Stimulated activated CD4-positive, alpha-beta T cell treated with anti-CD3 and anti-CD28 coated beads, Interleukin-2, amount 100 ng/mL, for 24 hours (primary cell): ENCODE measurements at regions not wholly inside any gene's neighbourhood (a gene's known extent, or its start where the extent isn't known, plus 50 kb on each side); places are given as distances from the start of the nearest gene placed in this dataset.
A peak's percentile ranks its signal among the peaks of the same experiment; 100 is the strongest.

ENCODE experiments used
- DNase-seq, 2 donors: peaks; one replicate each; pipeline ENCODE4 v3.0.0-alpha.2; 2020

DNA sequence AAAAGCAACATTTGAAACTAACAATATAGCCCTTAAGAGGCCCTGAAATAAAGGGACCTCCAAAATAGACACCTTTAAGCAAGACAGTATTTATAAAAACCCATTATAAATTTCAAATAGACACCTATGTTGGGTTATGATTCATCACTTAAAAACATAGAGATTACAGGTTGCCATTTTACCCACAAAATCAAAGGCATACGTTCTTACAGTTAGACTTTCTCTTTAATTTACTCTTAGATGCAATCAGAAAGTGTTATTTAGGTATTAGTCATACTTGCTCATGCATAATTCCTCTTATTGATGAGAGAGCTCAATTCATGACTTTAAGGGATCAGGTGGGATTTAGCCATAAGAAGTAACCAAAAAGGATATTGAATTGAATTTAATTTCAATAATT is 51.5 kb upstream of the TMEM200A start:
- DNase-seq = no peak

DNA sequence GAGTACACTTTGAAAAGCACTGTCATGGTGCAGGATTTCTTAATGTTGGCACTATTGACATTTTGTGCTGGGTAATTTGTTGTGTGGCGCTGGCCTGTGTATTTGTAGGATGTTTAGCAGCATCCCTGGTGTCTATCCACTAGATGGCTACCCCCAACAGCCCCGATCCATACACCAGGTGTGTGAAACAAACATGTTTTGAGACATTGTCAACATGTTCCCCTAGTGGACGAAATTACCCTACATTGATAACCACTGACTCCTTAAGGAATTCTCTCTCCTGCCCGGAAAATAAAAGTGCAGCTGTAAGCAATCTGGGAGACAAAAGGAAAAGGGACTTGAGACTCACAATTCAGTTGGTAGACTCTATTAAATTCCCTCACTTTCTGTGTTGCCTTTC is 52.6 kb upstream of the TMEM200A start:
- DNase-seq = no peak

DNA sequence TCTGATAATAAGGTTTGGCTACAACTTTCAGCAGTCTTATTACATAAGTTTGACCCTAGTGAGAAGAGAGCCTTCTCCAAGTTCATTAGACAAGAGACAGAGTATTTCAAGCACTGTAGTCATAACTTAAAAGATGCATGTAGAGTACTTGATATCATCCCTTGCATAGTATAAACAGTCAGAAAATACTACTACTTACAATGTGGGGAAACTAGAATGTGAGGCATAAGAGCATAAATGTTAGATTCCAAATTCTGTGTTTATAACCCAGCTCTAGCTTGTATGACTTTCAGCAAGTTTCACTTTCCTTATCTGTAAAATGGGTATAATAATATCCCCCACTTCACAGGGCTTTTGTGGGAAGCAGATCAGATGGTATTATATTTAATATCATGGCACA is 56.8 kb upstream of the TMEM200A start:
- DNase-seq = no peak

DNA sequence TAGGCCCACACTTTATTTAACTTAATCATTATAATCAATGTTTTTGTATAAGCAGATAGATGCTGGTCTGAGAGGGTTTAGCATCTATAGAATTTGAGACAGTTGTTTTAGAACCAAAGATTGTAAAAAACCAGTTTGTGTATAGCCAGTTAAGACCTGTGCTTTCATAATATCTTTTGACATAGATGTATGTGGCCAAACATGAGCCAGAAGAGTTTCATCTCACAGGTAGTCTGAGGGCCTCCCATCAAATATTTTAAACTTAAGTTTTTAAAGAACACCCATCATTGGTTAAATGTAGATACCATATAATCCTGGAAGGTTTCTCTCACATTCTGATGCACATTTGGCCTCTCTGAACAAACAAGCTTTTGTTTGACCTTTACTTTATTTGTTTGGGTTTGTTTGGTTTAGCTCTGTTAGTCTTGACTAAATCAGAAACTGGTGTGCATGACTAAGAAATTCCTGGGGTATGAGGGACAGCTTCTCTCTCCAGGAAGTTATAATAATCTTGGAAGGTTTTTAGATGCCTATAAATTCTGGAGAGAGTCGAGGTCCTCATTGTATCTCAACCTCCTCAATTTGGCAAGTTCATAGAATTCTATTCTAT is 58.0 kb upstream of the TMEM200A start:
- DNase-seq = no peak

DNA sequence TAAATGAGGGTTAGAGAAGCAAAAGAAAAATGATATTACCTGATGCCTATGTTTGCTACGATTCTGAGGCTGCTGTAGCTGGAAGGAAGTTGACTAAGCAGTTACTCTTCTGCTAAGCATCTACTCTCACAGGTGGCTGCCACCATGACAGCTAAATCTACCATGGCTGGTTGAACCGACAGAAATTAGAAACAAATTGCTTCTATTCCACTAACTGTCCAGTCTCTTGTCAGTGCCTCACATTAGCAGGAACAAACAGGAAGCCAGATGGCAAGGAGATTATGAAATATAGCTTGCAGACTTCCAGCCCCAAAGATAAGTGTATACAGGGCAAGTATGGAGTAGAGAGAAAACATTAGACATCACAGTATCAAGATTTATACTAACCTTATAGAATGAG is 59.4 kb upstream of the TMEM200A start:
- no peak for DNase-seq

DNA sequence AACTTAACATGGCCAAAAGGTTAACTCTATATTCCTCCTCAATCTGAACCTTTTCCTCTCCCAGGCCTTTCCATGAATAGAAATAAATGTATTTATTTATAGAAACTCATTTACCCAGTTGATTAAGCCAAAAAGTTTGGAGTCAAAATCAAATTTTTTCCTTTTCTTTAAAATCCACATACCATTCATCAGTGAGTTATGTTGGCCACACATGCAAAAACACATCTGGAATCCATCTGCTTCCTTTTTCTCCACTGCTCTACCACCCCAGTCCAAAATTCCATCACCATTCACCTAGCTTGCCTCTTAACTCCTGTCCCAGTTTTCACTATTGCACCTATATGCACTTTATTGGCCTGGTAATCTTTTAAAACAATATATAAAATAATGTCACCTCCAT is 62.4 kb upstream of the TMEM200A start:
- DNase-seq = no peak

DNA sequence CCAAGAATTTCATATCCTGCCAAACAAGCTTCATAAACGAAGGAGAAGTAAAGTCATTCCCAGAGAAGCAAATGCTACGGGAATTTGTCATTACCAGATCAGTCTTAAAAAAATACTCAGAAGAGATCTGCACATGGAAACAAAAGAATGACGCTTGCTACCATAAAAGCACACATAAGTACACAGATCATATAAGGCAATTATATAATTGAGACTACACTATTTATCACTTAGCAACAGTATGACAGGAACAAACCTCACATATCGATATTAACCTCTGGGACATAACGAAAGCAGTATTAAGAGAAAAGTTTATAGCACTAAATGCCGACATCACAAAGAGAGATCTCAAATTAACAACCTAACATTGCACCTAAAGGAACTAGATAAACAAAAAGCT is 67.6 kb upstream of the TMEM200A start:
- no peak for DNase-seq

DNA sequence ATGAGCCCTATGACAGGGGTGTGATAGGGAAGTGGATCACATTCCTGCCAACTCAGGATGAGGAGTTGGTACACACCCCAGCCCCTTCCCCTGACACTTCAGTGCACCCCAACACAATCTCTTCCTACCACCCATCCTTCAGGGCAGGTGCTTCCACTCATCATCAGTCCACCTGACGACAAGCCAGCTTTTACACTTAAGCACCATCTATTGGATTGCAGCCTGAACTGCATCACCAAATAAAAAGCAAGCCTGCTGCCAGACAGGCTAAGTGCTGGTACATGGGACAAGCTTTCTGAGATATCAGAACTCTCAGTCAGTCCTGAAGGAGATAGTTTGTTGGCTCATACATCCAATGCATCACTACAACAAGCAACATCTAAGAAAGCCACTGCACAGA is 69.0 kb upstream of the TMEM200A start:
- DNase-seq = no peak

DNA sequence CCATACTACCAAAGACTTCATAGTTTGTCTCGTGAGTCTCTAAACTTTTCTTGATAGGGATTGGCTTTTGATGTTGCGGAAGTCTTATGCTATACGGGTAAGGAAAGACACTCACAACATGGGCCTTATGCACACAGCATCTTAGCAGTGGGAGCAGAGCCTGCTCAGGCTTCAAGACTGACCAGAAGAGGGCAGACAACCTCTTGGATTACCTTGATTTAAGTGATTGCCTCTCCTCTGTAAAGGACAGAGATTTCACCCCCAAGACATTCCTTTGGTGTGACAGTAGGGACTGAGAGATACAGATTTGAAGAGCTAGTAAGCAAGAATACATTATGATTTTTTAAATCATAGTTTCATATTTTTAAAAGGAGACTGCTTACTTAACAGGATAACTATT is 71.0 kb upstream of the SAMD3 start:
- peak in 1 of 2 donors; percentile 6 for DNase-seq

DNA sequence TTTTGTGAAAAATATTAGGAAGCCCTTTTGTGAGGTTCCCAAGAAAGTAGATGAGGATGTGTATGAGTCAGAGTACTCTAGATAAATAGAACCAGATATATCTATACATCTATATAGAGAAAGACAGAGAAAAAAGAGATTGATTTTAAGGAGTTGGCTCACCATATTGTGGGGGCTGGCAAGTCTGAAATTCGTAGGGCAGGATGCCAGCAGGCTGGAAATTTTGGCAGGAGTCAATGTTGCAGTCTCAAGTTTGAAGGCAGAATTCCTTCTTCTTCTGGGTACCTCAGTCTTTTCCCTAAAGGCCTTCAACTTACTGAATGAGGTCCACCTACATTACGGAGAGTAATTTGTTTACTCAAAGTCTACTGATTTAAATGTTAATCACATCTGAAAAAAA is 65.3 kb upstream of the SAMD3 start:
- no peak for DNase-seq

DNA sequence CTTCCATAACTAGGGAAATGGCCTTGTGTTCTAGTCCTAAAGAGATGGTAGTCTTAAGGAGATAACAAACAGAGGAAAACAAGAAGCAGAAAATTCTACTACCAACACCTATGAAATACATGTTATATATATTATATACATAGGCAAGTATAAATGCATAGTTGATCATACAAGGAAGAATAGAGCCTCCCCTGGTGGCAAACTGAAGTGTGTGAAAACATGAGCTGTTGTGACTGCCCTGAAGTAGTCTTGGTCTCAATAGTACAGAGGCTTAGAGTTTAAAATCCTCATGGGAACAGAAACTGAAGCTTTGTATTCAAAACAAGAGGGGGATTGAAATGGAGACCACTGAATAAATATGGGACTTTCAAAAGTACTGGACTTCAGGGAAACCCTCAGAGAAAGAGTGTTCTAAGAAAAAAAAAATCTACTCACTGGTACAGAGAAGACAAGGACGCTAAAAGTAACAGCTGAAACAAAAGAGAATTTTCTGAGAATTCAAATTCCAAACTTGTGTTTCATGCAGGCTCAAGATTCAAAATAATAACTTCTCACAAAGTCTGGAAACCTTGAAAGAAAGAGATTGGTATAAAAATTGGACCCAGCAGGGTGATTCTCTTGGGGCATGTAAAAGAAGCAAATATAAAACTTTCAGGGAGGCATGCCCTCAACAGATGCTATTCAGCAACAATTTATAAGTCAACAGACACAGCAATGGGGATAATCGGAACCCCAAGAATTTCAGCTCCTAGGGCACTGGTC is 59.7 kb upstream of the SAMD3 start:
- no peak for DNase-seq

DNA sequence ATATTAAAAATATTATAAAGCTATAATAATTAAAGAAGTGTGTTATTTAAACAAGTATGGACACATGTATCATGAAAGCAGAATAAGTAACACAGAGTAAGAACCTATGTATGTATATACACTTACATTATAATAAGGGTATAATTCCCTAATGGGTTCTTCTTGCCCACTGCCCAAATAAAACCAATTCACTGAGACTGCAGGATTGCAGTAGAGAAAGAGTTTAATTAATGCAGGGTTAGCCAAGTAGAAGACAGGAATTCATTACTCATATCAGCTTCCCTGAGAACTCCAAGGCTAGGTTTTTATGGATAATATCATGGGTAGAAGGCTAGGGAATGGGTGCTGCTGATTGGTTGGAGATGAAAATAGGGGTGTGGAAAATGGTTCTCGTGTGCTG is 53.8 kb upstream of the SAMD3 start:
- DNase-seq = no peak

DNA sequence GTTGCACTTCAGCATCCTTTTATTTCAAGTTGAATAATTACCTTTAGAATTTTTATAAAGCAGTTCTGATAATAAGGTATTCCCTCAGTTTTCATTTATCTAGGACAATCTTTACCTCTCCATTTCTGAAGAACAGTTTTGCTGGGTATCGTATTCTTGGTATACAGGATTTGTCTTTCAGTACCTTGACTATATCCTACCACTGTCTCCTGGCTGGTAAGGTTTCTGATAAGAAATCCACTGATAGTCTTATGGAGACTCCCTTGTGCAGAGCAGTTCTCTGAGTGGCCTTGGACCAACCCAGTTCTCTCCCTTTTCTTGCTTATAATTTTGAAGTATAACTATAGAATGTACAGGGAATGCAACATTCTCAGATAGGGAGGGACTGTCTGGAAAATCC is 51.3 kb upstream of the SAMD3 start:
- no peak for DNase-seq
